Glutamatergic neuron (in vitro differentiated cells): ENCODE measurements at regions not wholly inside any gene's neighbourhood (a gene's known extent, or its start where the extent isn't known, plus 50 kb on each side); places are given as distances from the start of the nearest gene placed in this dataset.

ENCODE experiments used
- DNase-seq: peaks from one replicate; pipeline ENCODE4 v3.0.0; 2022
- H3K27ac Mint-ChIP-seq: one replicate; pipeline ENCODE4 v1.8.0; 2020; ENCODE audit warnings: mild to moderate bottlenecking, mixed read lengths, inconsistent platforms; ENCODE audit not compliant: unreplicated experiment
- H3K27me3 Mint-ChIP-seq: one replicate; pipeline ENCODE4 v1.8.0; 2020; ENCODE audit warnings: mild to moderate bottlenecking, moderate library complexity, mixed read lengths, inconsistent platforms; ENCODE audit not compliant: unreplicated experiment
- H3K36me3 Mint-ChIP-seq: one replicate; pipeline ENCODE4 v1.8.0; 2020; ENCODE audit warnings: mild to moderate bottlenecking, mixed read lengths, inconsistent platforms; ENCODE audit not compliant: unreplicated experiment
- H3K4me1 Mint-ChIP-seq: one replicate; pipeline ENCODE4 v1.8.0; 2020; ENCODE audit warnings: mild to moderate bottlenecking, low read depth, mixed read lengths, inconsistent platforms; ENCODE audit not compliant: unreplicated experiment
- H3K4me3 Mint-ChIP-seq: one replicate; pipeline ENCODE4 v1.8.0; 2020; ENCODE audit warnings: mild to moderate bottlenecking, mixed read lengths, inconsistent platforms; ENCODE audit not compliant: unreplicated experiment
- H3K9me3 Mint-ChIP-seq: one replicate; pipeline ENCODE4 v1.8.0; 2020; ENCODE audit warnings: mild to moderate bottlenecking, moderate library complexity, mixed read lengths, inconsistent platforms; ENCODE audit not compliant: unreplicated experiment
- CTCF ChIP-seq: fragments of 200-600 bp; sonication (generic); IDR thresholded peaks from one replicate; pipeline ENCODE4 v1.5.0; 2021; ENCODE audit not compliant: partially characterized antibody, unreplicated experiment

GRCh38 chr5:67263656-67264408 is 67.2 kb upstream of the CD180 start:
- peaks cover 4% of the 10 kb centered on the region for H3K36me3 Mint-ChIP-seq
- no peak for TF ChIP-seq CTCF

DNA sequence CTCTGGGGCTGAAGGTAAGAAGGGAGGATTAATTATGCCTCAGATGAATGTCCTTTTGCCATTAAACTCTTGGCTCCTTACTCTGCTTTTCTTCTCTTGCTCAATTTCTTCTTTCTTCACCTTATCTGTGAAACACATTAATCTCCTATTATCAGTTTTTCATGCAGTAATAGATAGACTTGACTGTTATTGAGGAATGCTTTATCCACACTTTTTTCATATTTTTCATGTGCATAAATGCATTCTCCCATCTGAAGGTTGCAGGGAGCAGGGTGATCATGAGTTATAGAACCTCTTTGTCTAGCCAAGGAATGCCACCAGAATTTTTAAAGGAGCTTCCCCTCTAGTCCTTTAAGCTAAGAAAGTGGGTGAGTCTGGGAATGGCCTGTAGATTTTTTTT is 66.4 kb upstream of the CD180 start:
- no peak for DNase-seq
- Mint-ChIP-seq H3K9me3 (peaks cover 4% of the 10 kb centered on the region), H3K36me3 (peaks cover 4% of the 10 kb centered on the region), H3K4me1 (no peaks in the 10 kb centered on the region), H3K27me3 (peaks cover 2% of the 10 kb centered on the region), H3K4me3 (no peak overlapping the region), H3K27ac (no peak overlapping the region)
- no peak for TF ChIP-seq CTCF

More at GRCh38 chr5:67263656-67264408, 67.2 kb upstream of the CD180 start:
- Mint-ChIP-seq H3K4me1 (no peaks in the 10 kb centered on the region), H3K27ac (no peak overlapping the region), H3K27me3 (peaks cover 2% of the 10 kb centered on the region), H3K9me3 (peaks cover 4% of the 10 kb centered on the region), H3K4me3 (no peak overlapping the region)
- DNase-seq: no peak

GRCh38 chr5:67262206-67262605 is 65.6 kb upstream of the CD180 start:
- no peaks in the 10 kb centered on the region for H3K4me1 Mint-ChIP-seq
- no peak for DNase-seq
- peaks cover 4% of the 10 kb centered on the region for H3K36me3 Mint-ChIP-seq
- no peak for TF ChIP-seq CTCF
- peaks cover 4% of the 10 kb centered on the region for H3K9me3 Mint-ChIP-seq
- no peak overlapping the region for H3K27ac Mint-ChIP-seq
- H3K27me3 Mint-ChIP-seq: peaks cover 2% of the 10 kb centered on the region
- H3K4me3 Mint-ChIP-seq: no peak overlapping the region

DNA sequence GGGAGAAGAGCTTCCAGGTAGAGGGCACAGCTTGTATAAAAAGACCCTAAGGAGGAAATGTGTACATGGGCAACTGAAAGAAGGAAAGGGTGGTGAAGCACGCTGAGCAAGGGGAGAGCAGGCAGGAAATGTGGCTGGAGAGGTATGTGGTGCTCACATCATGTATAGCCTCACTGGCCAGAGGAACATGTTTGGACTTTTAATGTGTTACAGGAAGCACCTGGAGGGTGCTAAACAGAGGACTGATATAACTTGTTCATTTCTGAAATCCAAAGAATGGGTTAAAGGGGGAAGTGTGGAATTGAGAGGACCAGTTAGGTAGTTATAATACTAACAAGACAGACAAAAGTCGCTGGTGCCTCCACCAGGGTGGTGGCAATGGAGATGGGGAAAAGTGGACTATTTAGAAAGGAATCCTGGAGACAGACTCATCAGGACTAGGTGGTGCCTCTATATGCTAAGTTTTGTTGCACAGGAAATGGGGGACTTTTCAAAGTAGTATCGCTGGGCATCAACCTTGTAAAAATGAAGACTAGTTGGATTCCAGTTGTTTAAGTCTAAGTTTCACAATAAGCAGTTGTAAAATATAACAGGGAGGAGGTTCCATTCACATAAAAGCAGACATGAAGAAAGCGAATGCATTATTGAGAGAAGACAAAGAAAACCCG is 63.1 kb upstream of the CD180 start:
- no peak for TF ChIP-seq CTCF
- Mint-ChIP-seq H3K27me3 (peaks cover 2% of the 10 kb centered on the region), H3K4me3 (no peak overlapping the region), H3K36me3 (peaks cover 4% of the 10 kb centered on the region), H3K27ac (no peak overlapping the region), H3K9me3 (peaks cover 4% of the 10 kb centered on the region), H3K4me1 (no peaks in the 10 kb centered on the region)
- no peak for DNase-seq

- peaks cover 4% of the 10 kb centered on the region for H3K9me3 Mint-ChIP-seq
- no peak for DNase-seq
- no peak overlapping the region for H3K4me3 Mint-ChIP-seq
- TF ChIP-seq CTCF: no peak
- H3K36me3 Mint-ChIP-seq: peaks cover 10% of the 10 kb centered on the region
- no peaks in the 10 kb centered on the region for H3K4me1 Mint-ChIP-seq
- H3K27ac Mint-ChIP-seq: no peak overlapping the region
- no peaks in the 10 kb centered on the region for H3K27me3 Mint-ChIP-seq
Observed at GRCh38 chr5:67257500-67257899, 60.9 kb upstream of the CD180 start.
